ENCODE measurements at regions not wholly inside any gene's neighbourhood (a gene's known extent, or its start where the extent isn't known, plus 50 kb on each side); places are given as distances from the start of the nearest gene placed in this dataset.
"Not testable (repeated sequence)": the region's sequence is repeated elsewhere in the genome, so short reads cannot be mapped to it uniquely, and the experiment has no call there.

- ATAC-seq (no peak), DNase-seq (ENCODE audit: low spot score in 2 of 2) (no peak)
- Mint-ChIP-seq H3K9me3 (no peaks in the 10 kb centered on the region), H3K27ac (no peak overlapping the region), H3K36me3 (no peaks in the 10 kb centered on the region)
Observed at GRCh38 chr5:155147222-155147621, 133.7 kb downstream of the KIF4B start.

- no peaks in the 10 kb centered on the region for H3K36me3 Mint-ChIP-seq
- no peak overlapping the region for H3K27ac Mint-ChIP-seq
- no peaks in the 10 kb centered on the region for H3K9me3 Mint-ChIP-seq
- DNase-seq (ENCODE audit: low spot score in 2 of 2) (no peak), ATAC-seq (no peak)
Observed at GRCh38 chr5:155148694-155149093, 135.1 kb downstream of the KIF4B start.

- no peak overlapping the region for H3K27ac Mint-ChIP-seq
- no peaks in the 10 kb centered on the region for H3K36me3 Mint-ChIP-seq
- DNase-seq (ENCODE audit: low spot score in 2 of 2) (no peak), ATAC-seq (no peak)
- H3K9me3 Mint-ChIP-seq, result no peaks in the 10 kb centered on the region
Observed at GRCh38 chr5:155150012-155150411, 136.5 kb downstream of the KIF4B start.

GRCh38 chr5:155154973-155155372, 141.4 kb downstream of the KIF4B start:
- Mint-ChIP-seq H3K27ac (no peak overlapping the region), H3K36me3 (no peaks in the 10 kb centered on the region), H3K9me3 (no peaks in the 10 kb centered on the region)
- DNase-seq (ENCODE audit: low spot score in 2 of 2) (no peak), ATAC-seq (no peak)

GRCh38 chr5:155163084-155163483, 149.5 kb downstream of the KIF4B start:
- H3K9me3 Mint-ChIP-seq; H3K36me3 Mint-ChIP-seq; H3K27ac Mint-ChIP-seq; ATAC-seq; DNase-seq (ENCODE audit: low spot score in 2 of 2): not testable (repeated sequence)

GRCh38 chr5:155167736-155168135, 154.2 kb downstream of the KIF4B start:
- peaks cover 6 to 11% of the 10 kb centered on the region in 2 donors for H3K36me3 Mint-ChIP-seq
- no peak overlapping the region for H3K27ac Mint-ChIP-seq
- no peak for ATAC-seq
- DNase-seq (ENCODE audit: low spot score in 2 of 2), result no peak
- H3K9me3 Mint-ChIP-seq, result peaks cover 0 to 4% of the 10 kb centered on the region in 2 donors

GRCh38 chr5:155181542-155181941, 168.0 kb downstream of the KIF4B start:
- no peak for ATAC-seq
- Mint-ChIP-seq H3K9me3 (peaks cover 4 to 13% of the 10 kb centered on the region in 2 donors), H3K36me3 (peaks cover 5 to 6% of the 10 kb centered on the region in 2 donors)

GRCh38 chr5:155189476-155189875, 175.9 kb downstream of the KIF4B start:
- no peak for DNase-seq (ENCODE audit: low spot score in 2 of 2)
- H3K9me3 Mint-ChIP-seq, result peaks cover 3 to 12% of the 10 kb centered on the region in 2 donors
- peaks cover 0 to 6% of the 10 kb centered on the region in 2 donors for H3K36me3 Mint-ChIP-seq
- ATAC-seq, result no peak
- H3K27ac Mint-ChIP-seq, result no peak overlapping the region

More at GRCh38 chr5:155181542-155181941, 168.0 kb downstream of the KIF4B start:
- H3K27ac Mint-ChIP-seq, result no peak overlapping the region
- no peak for DNase-seq (ENCODE audit: low spot score in 2 of 2)

- Mint-ChIP-seq H3K36me3 (peaks cover 0 to 6% of the 10 kb centered on the region in 2 donors), H3K9me3 (peaks cover 3 to 12% of the 10 kb centered on the region in 2 donors), H3K27ac (no peak overlapping the region)
- ATAC-seq (no peak), DNase-seq (ENCODE audit: low spot score in 2 of 2) (no peak)
Observed at GRCh38 chr5:155189981-155190380, 176.4 kb downstream of the KIF4B start.

- Mint-ChIP-seq H3K9me3 (peaks cover 0 to 4% of the 10 kb centered on the region in 2 donors), H3K36me3 (no peaks in the 10 kb centered on the region), H3K27ac (no peak overlapping the region)
- ATAC-seq, result no peak
- no peak for DNase-seq (ENCODE audit: low spot score in 2 of 2)
Observed at GRCh38 chr5:155193029-155193428, 179.5 kb downstream of the KIF4B start.

GRCh38 chr5:155193483-155194107, 180.0 kb downstream of the KIF4B start:
- H3K36me3 Mint-ChIP-seq, result no peaks in the 10 kb centered on the region

GRCh38 chr5:155200608-155201007, 187.1 kb downstream of the KIF4B start:
- Mint-ChIP-seq H3K9me3 (peaks cover 5 to 24% of the 10 kb centered on the region in 2 donors), H3K36me3 (peaks cover 9 to 12% of the 10 kb centered on the region in 2 donors), H3K27ac (no peak overlapping the region)
- DNase-seq (ENCODE audit: low spot score in 2 of 2) (no peak), ATAC-seq (no peak)

More at GRCh38 chr5:155193483-155194107, 180.0 kb downstream of the KIF4B start:
- Mint-ChIP-seq H3K9me3 (peaks cover 0 to 4% of the 10 kb centered on the region in 2 donors), H3K27ac (no peak overlapping the region)
- ATAC-seq (no peak), DNase-seq (ENCODE audit: low spot score in 2 of 2) (no peak)

- DNase-seq (ENCODE audit: low spot score in 2 of 2) (no peak), ATAC-seq (no peak)
- no peak overlapping the region for H3K27ac Mint-ChIP-seq
- H3K9me3 Mint-ChIP-seq, result no peaks in the 10 kb centered on the region
- H3K36me3 Mint-ChIP-seq, result no peaks in the 10 kb centered on the region
Observed at GRCh38 chr5:155211764-155212163, 198.2 kb downstream of the KIF4B start.

GRCh38 chr5:155222393-155222792, 208.8 kb downstream of the KIF4B start:
- ATAC-seq, result no peak
- no peak for DNase-seq (ENCODE audit: low spot score in 2 of 2)
- Mint-ChIP-seq H3K27ac (no peak overlapping the region), H3K9me3 (peaks cover 1 to 3% of the 10 kb centered on the region in 2 donors), H3K36me3 (peaks cover 0 to 7% of the 10 kb centered on the region in 2 donors)

- Mint-ChIP-seq H3K36me3 (peaks cover 0 to 7% of the 10 kb centered on the region in 2 donors), H3K27ac (no peak overlapping the region), H3K9me3 (peaks cover 9 to 15% of the 10 kb centered on the region in 2 donors)
- ATAC-seq (no peak), DNase-seq (ENCODE audit: low spot score in 2 of 2) (no peak)
Observed at GRCh38 chr5:155229135-155229534, 215.6 kb downstream of the KIF4B start.

- Mint-ChIP-seq H3K9me3 (peaks cover 16 to 21% of the 10 kb centered on the region in 2 donors), H3K27ac (no peak overlapping the region), H3K36me3 (peaks cover 0 to 2% of the 10 kb centered on the region in 2 donors)
- DNase-seq (ENCODE audit: low spot score in 2 of 2) (no peak), ATAC-seq (no peak)
Observed at GRCh38 chr5:155239803-155240202, 226.2 kb downstream of the KIF4B start.

GRCh38 chr5:155250596-155250995, 237.0 kb downstream of the KIF4B start:
- no peak overlapping the region for H3K27ac Mint-ChIP-seq
- DNase-seq (ENCODE audit: low spot score in 2 of 2) (no peak), ATAC-seq (no peak)
- no peaks in the 10 kb centered on the region for H3K9me3 Mint-ChIP-seq
- no peaks in the 10 kb centered on the region for H3K36me3 Mint-ChIP-seq

- ATAC-seq, result no peak
- H3K9me3 Mint-ChIP-seq, result no peaks in the 10 kb centered on the region
- no peak overlapping the region for H3K27ac Mint-ChIP-seq
- no peaks in the 10 kb centered on the region for H3K36me3 Mint-ChIP-seq
- DNase-seq (ENCODE audit: low spot score in 2 of 2), result no peak
Observed at GRCh38 chr5:155252025-155252424, 238.5 kb downstream of the KIF4B start.
